HG03139 (cell line): ENCODE measurements at regions not wholly inside any gene's neighbourhood (a gene's known extent, or its start where the extent isn't known, plus 50 kb on each side); places are given as distances from the start of the nearest gene placed in this dataset.

Experiments used
- ATAC-seq: cut with Tn5 transposase; IDR thresholded peaks from one replicate; pipeline ENCODE4 v1.9.1; 2021; ENCODE audit not compliant: unreplicated experiment

GRCh38 chr10:118471863-118472262, 123.6 kb downstream of the PRLHR start:
- no peak for ATAC-seq

- no peak for ATAC-seq
Observed at GRCh38 chr10:118470470-118470869, 125.0 kb downstream of the PRLHR start.

- ATAC-seq, result no peak
Observed at GRCh38 chr10:118467200-118467599, 125.1 kb upstream of the FAM204A start.

- no peak for ATAC-seq
Observed at GRCh38 chr10:118465300-118465874, 123.3 kb upstream of the FAM204A start.

GRCh38 chr10:118463740-118464139, 121.6 kb upstream of the FAM204A start:
- ATAC-seq, result no peak

- ATAC-seq, result no peak
Observed at GRCh38 chr10:118462401-118462800, 120.3 kb upstream of the FAM204A start.

GRCh38 chr10:118459642-118460193, 117.6 kb upstream of the FAM204A start:
- peak; percentile 77 for ATAC-seq

GRCh38 chr10:118458957-118459641, 117.0 kb upstream of the FAM204A start:
- no peak for ATAC-seq

- no peak for ATAC-seq
Observed at GRCh38 chr10:118457824-118458428, 115.8 kb upstream of the FAM204A start.

- ATAC-seq, result no peak
Observed at GRCh38 chr10:118455181-118455695, 113.1 kb upstream of the FAM204A start.

- no peak for ATAC-seq
Observed at GRCh38 chr10:118454211-118454610, 112.1 kb upstream of the FAM204A start.

GRCh38 chr10:118452098-118452497, 110.0 kb upstream of the FAM204A start:
- no peak for ATAC-seq

GRCh38 chr10:118449521-118449920, 107.4 kb upstream of the FAM204A start:
- ATAC-seq, result no peak

GRCh38 chr10:118448744-118449143, 106.6 kb upstream of the FAM204A start:
- ATAC-seq, result no peak

- no peak for ATAC-seq
Observed at GRCh38 chr10:118447478-118448270, 105.5 kb upstream of the FAM204A start.

- no peak for ATAC-seq
Observed at GRCh38 chr10:118445535-118445934, 103.4 kb upstream of the FAM204A start.

- ATAC-seq, result no peak
Observed at GRCh38 chr10:118444069-118444468, 101.9 kb upstream of the FAM204A start.

GRCh38 chr10:118442032-118442431, 99.9 kb upstream of the FAM204A start:
- no peak for ATAC-seq

GRCh38 chr10:118439824-118440223, 97.7 kb upstream of the FAM204A start:
- ATAC-seq, result no peak

GRCh38 chr10:118436742-118437141, 94.6 kb upstream of the FAM204A start:
- no peak for ATAC-seq

GRCh38 chr10:118430190-118430589, 88.1 kb upstream of the FAM204A start:
- no peak for ATAC-seq
